Loucy (cell line): ENCODE measurements at regions not wholly inside any gene's neighbourhood (a gene's known extent, or its start where the extent isn't known, plus 50 kb on each side); places are given as distances from the start of the nearest gene placed in this dataset.

Experiments
- CTCF ChIP-seq: fragments of 200-600 bp; sonication (generic); conservative IDR thresholded peaks from 2 replicates; pipeline ENCODE4 v1.5.1; 2014; ENCODE audit warnings: mild to moderate bottlenecking, antibody characterized with exemption, low read length
- EZH2phosphoT487 ChIP-seq: fragments of 200-600 bp; IDR thresholded peaks from 2 replicates; pipeline ENCODE4 v1.6.1; 2018; ENCODE audit warnings: antibody characterized with exemption, mild to moderate bottlenecking, moderate library complexity, borderline replicate concordance

- TF ChIP-seq CTCF (no peak), EZH2phosphoT487 (no peak)
Measured at GRCh38 chr5:13252699-13253098, 691.8 kb downstream of the DNAH5 start.
